ENCODE measurements at regions not wholly inside any gene's neighbourhood (a gene's known extent, or its start where the extent isn't known, plus 50 kb on each side); places are given as distances from the start of the nearest gene placed in this dataset.

- no peak for ATAC-seq
Measured at GRCh38 chr7:38002689-38003088, 82.2 kb downstream of the EPDR1 start.

GRCh38 chr7:38006559-38006958 lies 86.1 kb downstream of the EPDR1 start:
- ATAC-seq, result no peak

DNA sequence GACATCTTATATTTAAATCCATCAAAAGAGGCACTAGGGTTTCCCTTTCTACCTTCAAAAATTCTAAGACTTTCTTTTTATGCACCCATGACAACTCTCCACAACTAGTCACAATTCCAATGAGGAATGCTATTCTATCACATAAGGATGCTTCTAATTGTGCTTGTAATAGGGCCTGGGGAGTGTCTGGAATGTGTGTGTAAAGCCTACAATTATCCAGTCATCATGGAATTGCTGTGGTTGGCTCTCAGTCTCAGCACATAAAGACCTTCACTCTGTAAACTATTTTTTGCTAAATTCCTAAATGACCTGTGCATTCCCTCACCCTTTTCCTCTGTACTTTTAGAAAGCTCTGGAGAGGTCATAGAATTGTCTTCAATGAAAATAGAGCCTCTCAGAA lies 86.7 kb downstream of the EPDR1 start:
- no peak for ATAC-seq

DNA sequence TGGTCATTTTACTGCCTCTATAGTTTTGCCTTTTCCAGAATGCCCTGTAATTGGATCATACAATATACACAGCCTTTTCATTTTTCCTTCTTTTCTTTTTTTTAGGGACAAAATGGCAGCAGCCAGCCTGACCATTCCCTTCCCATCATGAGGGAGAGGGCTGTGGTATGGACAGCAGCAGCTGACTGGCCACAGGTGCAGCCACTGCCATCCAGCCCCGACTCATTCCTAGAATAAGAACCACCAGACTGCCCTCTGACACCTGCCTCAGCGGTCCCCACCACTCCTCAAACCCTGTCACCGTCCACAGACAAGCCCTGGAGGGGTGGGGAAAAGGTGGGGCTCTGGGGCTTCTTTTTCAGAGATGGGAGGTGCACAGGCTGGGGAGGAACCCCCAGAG lies 92.8 kb downstream of the EPDR1 start:
- no peak for ATAC-seq

GRCh38 chr7:38016567-38016966 lies 96.1 kb downstream of the EPDR1 start:
- ATAC-seq, result no peak

- no peak for ATAC-seq
Measured at GRCh38 chr7:38017320-38017719, 96.9 kb downstream of the EPDR1 start.

GRCh38 chr7:38020121-38020785 lies 99.8 kb downstream of the EPDR1 start:
- no peak for ATAC-seq

- ATAC-seq, result no peak
Measured at GRCh38 chr7:38021892-38022291, 101.5 kb downstream of the EPDR1 start.

DNA sequence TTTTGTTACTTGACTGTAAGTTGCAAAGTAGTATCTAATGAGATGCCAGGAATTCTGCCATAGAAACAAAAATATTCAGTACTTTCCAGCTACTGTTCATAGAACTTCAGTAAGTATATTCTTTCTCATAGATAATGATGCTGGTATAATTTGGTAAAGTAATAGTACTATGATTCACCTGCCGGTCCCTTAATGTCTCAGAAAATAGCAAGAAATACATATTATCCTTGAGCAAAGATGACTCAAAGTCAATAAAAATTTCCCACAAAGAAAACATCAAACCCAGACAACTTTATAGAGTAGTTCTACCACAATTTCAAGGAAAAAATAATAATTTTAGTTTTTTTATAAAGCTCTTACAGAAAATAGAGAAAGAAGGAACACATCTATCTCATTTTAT lies 105.4 kb downstream of the EPDR1 start:
- ATAC-seq, result no peak

DNA sequence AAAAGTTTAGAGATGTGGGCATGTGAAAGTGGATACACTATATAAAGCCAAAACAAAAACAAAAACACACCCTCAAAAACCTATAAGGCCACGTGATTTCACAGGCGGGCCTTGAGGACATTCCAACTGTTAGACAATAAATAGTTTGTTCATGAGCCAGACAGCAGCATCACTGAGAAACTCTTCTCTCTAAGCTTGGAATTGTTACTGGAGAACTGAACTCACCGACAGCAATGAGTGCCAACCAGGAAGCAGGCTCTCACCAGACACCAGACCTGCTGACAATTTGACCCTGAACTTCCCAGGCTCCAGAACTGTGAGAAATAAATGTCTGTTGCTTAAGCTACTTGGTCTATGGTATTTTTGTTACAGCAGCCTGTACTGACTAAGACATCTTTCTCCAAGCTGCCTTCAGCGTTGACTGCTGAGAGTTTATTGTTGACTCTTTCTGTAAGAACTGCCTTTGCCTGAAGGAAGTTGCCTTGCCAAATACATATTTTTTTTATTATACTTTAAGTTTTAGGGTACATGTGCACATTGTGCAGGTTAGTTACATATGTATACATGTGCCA lies 107.5 kb downstream of the EPDR1 start:
- no peak for ATAC-seq

GRCh38 chr7:38034062-38034908 lies 113.8 kb downstream of the EPDR1 start:
- ATAC-seq, result no peak

- ATAC-seq, result no peak
Measured at GRCh38 chr7:38040831-38041230, 120.4 kb downstream of the EPDR1 start.

- no peak for ATAC-seq
Measured at GRCh38 chr7:38049679-38050078, 128.4 kb upstream of the STARD3NL start.

GRCh38 chr7:38051311-38051710 lies 126.7 kb upstream of the STARD3NL start:
- ATAC-seq, result no peak

- no peak for ATAC-seq
Measured at GRCh38 chr7:38051786-38052185, 126.3 kb upstream of the STARD3NL start.

DNA sequence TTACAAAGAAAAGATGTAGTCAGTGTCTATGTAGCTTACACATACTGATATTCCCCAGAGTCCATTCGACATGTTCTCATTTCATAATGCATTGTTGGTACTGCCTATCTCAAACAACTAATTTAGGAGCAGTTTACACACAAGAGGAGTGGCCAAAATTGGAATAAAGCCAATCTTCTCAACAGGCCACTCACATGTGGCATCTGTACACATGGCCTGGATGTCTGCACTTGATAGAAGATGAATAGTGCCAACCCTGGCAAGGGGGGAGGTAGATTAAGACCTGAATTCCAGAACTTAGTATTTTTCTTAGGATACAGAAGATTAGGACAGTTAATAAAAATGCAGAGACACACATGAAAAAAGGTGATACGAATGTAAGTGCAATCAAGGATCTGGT lies 125.3 kb upstream of the STARD3NL start:
- no peak for ATAC-seq

- no peak for ATAC-seq
Measured at GRCh38 chr7:38054199-38054598, 123.8 kb upstream of the STARD3NL start.

DNA sequence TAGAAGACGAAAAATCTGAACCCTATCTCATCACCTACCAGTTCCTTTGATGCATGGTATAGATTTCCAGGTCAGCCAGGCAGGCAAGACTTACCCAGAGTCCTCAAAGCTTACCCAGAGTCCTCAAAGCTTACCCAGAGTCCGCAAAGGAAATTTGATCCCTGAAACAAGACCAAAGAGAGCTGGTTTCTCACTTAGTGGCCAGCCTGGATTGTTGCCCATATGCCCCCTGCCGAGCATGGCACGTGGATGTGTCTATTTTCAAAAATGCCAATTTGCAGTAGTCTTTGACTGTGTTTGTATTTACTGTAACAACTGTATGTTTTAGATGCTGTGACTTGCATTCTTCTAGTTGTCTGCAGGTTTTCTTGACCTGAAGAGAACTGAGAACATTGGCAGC lies 120.2 kb upstream of the STARD3NL start:
- ATAC-seq, result no peak

- no peak for ATAC-seq
Measured at GRCh38 chr7:38060116-38060515, 117.9 kb upstream of the STARD3NL start.

DNA sequence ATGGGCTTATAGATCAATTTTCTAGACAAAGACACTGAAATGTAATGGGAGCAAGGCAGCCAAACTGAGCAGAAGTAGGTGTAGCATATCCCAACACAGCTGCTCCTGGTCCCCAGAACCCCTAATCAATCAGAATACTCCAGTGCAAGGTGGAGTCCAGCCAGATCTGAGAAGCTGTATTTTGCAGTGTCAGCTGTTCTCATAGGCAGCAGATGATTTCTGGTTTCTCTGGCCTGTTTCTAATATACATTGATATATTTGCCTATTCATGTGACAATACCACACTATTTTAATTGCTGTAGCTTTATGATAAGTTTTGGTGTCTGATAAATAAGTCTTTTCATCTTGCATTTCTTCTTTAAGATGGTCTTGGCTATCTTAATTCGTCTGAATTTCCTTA lies 117.4 kb upstream of the STARD3NL start:
- no peak for ATAC-seq

- ATAC-seq, result no peak
Measured at GRCh38 chr7:38066391-38066790, 111.7 kb upstream of the STARD3NL start.

GRCh38 chr7:38068461-38068860 lies 109.6 kb upstream of the STARD3NL start:
- ATAC-seq, result no peak

GRCh38 chr7:38069052-38069451 lies 109.0 kb upstream of the STARD3NL start:
- ATAC-seq, result no peak

- ATAC-seq, result no peak
Measured at GRCh38 chr7:38070718-38071117, 107.3 kb upstream of the STARD3NL start.
